Neural progenitor cell (in vitro differentiated cells): ENCODE measurements at regions not wholly inside any gene's neighbourhood (a gene's known extent, or its start where the extent isn't known, plus 50 kb on each side); places are given as distances from the start of the nearest gene placed in this dataset.

ENCODE experiments used
- DNase-seq: peaks from one replicate; pipeline ENCODE4 v3.0.0-alpha.2; 2016; ENCODE audit warnings: low spot score
- H2AFZ ChIP-seq: fragments of 200-600 bp; sonication (generic); replicated peaks from 2 replicates; pipeline ENCODE4 v1.6.1; 2016; ENCODE audit warnings: antibody characterized with exemption
- H3F3A ChIP-seq: fragments of 200-600 bp; sonication (generic); 2 replicates; pipeline ENCODE4 v1.6.1; 2016; ENCODE audit warnings: antibody characterized with exemption, low read depth
- H3K27ac ChIP-seq: fragments of 200-600 bp; sonication (generic); 2 replicates; pipeline ENCODE4 v1.5.1; 2016; ENCODE audit warnings: mild to moderate bottlenecking
- H3K27me3 ChIP-seq: fragments of 200-600 bp; sonication (generic); 2 replicates; pipeline ENCODE4 v1.6.1; 2016; ENCODE audit warnings: mild to moderate bottlenecking, moderate library complexity
- H3K36me3 ChIP-seq: fragments of 200-600 bp; sonication (generic); 2 replicates; pipeline ENCODE4 v1.5.1; 2016
- H3K4me1 ChIP-seq: fragments of 200-600 bp; sonication (generic); 2 replicates; pipeline ENCODE4 v1.6.1; 2016; ENCODE audit warnings: mixed run types
- H3K4me2 ChIP-seq: fragments of 200-600 bp; sonication (generic); 2 replicates; pipeline ENCODE4 v1.6.1; 2016
- H3K4me3 ChIP-seq: fragments of 200-600 bp; sonication (generic); 2 replicates; pipeline ENCODE4 v1.5.1; 2016
- H3K79me2 ChIP-seq: fragments of 200-600 bp; sonication (generic); 2 replicates; pipeline ENCODE4 v1.6.1; 2016; ENCODE audit warnings: low read depth
- H3K9ac ChIP-seq: fragments of 200-600 bp; sonication (generic); 2 replicates; pipeline ENCODE4 v1.6.1; 2016
- H3K9me3 ChIP-seq: fragments of 200-600 bp; sonication (generic); 2 replicates; pipeline ENCODE4 v1.5.1; 2016; ENCODE audit warnings: low read depth
- H4K20me1 ChIP-seq: fragments of 200-600 bp; sonication (generic); 2 replicates; pipeline ENCODE4 v1.6.1; 2016; ENCODE audit warnings: low read depth
- H3K27ac Mint-ChIP-seq: 3 replicates; pipeline ENCODE4 v1.8.0; 2021; ENCODE audit warnings: mixed read lengths
- H3K27me3 Mint-ChIP-seq: 2 replicates; pipeline ENCODE4 v1.8.0; 2022; ENCODE audit warnings: low read depth, mild to moderate bottlenecking, inconsistent platforms, moderate library complexity, mixed read lengths; ENCODE audit not compliant: insufficient read depth
- H3K36me3 Mint-ChIP-seq: 3 replicates; pipeline ENCODE4 v1.8.0; 2021; ENCODE audit warnings: mixed read lengths
- H3K4me1 Mint-ChIP-seq: 3 replicates; pipeline ENCODE4 v1.8.0; 2021; ENCODE audit warnings: mixed read lengths
- H3K4me3 Mint-ChIP-seq: 3 replicates; pipeline ENCODE4 v1.8.0; 2021; ENCODE audit warnings: mild to moderate bottlenecking, moderate library complexity, mixed read lengths
- H3K9me3 Mint-ChIP-seq: 3 replicates; pipeline ENCODE4 v1.8.0; 2020; ENCODE audit warnings: mixed read lengths
- EZH2 ChIP-seq: fragments of 200-600 bp; sonication (generic); IDR thresholded peaks from 2 replicates; pipeline ENCODE4 v1.6.1; 2017; ENCODE audit warnings: antibody characterized with exemption, mild to moderate bottlenecking, moderate library complexity
- EZH2phosphoT487 ChIP-seq: fragments of 200-600 bp; sonication (generic); IDR thresholded peaks from 2 replicates; pipeline ENCODE4 v1.6.1; 2017; ENCODE audit warnings: antibody characterized with exemption
- TF ChIP-seq, protein P1 (sequence below): fragments of 200-600 bp; sonication (generic); IDR thresholded peaks from 2 replicates; pipeline ENCODE4 v1.5.1; 2017; ENCODE audit warnings: antibody characterized with exemption, mild to moderate bottlenecking

DNA sequence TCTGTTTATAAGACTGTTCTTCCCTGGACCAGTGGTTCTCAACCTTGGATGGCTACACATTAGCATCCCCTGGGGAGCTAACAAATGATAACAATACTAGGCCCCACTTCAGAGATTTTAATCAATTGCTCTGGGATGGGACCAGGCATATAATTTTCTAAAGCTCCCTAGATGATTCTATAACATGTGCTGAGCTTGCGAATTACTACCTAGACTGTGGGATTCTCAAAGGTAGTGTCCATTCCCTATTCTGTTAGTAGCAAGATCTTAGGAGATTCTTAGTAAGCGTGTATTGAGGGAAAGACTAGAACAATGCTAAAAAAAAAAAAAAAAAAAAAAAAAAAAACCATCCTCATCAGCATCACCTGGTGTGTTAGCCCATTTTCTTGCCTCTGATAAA, 412.0 kb upstream of the CDH5 start:
- Mint-ChIP-seq H3K9me3 (no peaks in the 10 kb centered on the region), H3K27me3 (peaks cover 4% of the 10 kb centered on the region), H3K36me3 (no peaks in the 10 kb centered on the region), H3K4me3 (no peak overlapping the region), H3K4me1 (peaks cover 2% of the 10 kb centered on the region), H3K27ac (no peak overlapping the region)
- Histone ChIP-seq H3K9me3 (no peaks in the 10 kb centered on the region), H3K27ac (no peak overlapping the region), H3K27me3 (no peaks in the 10 kb centered on the region), H3K4me3 (no peak overlapping the region), H3K9ac (no peak overlapping the region), H3K4me1 (no peaks in the 10 kb centered on the region), H3F3A (no peaks in the 10 kb centered on the region), H3K36me3 (no peaks in the 10 kb centered on the region), H3K79me2 (no peaks in the 10 kb centered on the region), H2AFZ (no peak overlapping the region), H3K4me2 (no peak overlapping the region), H4K20me1 (no peaks in the 10 kb centered on the region)
- TF ChIP-seq EZH2 (no peak), EZH2phosphoT487 (no peak)
- TF ChIP-seq, protein P1, sequence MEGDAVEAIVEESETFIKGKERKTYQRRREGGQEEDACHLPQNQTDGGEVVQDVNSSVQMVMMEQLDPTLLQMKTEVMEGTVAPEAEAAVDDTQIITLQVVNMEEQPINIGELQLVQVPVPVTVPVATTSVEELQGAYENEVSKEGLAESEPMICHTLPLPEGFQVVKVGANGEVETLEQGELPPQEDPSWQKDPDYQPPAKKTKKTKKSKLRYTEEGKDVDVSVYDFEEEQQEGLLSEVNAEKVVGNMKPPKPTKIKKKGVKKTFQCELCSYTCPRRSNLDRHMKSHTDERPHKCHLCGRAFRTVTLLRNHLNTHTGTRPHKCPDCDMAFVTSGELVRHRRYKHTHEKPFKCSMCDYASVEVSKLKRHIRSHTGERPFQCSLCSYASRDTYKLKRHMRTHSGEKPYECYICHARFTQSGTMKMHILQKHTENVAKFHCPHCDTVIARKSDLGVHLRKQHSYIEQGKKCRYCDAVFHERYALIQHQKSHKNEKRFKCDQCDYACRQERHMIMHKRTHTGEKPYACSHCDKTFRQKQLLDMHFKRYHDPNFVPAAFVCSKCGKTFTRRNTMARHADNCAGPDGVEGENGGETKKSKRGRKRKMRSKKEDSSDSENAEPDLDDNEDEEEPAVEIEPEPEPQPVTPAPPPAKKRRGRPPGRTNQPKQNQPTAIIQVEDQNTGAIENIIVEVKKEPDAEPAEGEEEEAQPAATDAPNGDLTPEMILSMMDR, result no peak
- DNase-seq, result no peak

DNA sequence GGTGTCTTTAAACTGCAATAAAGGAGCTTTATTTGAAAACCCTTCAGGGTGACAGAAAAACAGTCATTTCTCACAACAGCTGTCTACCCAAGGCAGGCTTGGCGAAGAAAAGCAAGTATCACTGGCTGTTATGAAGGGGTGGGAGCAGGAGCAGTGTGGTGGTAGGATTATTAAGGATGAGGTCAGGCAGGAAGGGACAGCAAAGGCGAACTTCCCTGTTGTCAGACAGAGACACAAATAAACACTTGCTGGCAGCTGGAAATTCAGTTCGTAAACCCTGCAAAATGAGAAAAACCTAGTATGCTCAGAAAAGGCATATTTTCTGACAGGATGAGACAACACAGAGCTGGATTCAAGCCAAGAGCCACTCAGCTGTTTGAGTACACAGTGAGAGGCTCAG, 416.3 kb upstream of the CDH5 start:
- Mint-ChIP-seq H3K4me1 (no peaks in the 10 kb centered on the region), H3K36me3 (no peaks in the 10 kb centered on the region), H3K27ac (peak overlapping the region; percentile 8), H3K27me3 (peaks cover 2% of the 10 kb centered on the region), H3K9me3 (no peaks in the 10 kb centered on the region), H3K4me3 (no peak overlapping the region)
- no peaks in the 10 kb centered on the region for H3K79me2 ChIP-seq
- TF ChIP-seq, protein P1, result no peak
- no peak for TF ChIP-seq EZH2
- H3K4me2 ChIP-seq, result no peak overlapping the region
- H4K20me1 ChIP-seq, result no peaks in the 10 kb centered on the region
- no peak overlapping the region for H3K4me3 ChIP-seq
- no peak overlapping the region for H3K9ac ChIP-seq
- H3K27me3 ChIP-seq, result no peaks in the 10 kb centered on the region
- no peaks in the 10 kb centered on the region for H3K36me3 ChIP-seq
- H3K27ac ChIP-seq, result no peak overlapping the region
- H3F3A ChIP-seq, result no peaks in the 10 kb centered on the region
- no peak overlapping the region for H2AFZ ChIP-seq
- no peaks in the 10 kb centered on the region for H3K9me3 ChIP-seq
- DNase-seq, result no peak
- no peaks in the 10 kb centered on the region for H3K4me1 ChIP-seq

DNA sequence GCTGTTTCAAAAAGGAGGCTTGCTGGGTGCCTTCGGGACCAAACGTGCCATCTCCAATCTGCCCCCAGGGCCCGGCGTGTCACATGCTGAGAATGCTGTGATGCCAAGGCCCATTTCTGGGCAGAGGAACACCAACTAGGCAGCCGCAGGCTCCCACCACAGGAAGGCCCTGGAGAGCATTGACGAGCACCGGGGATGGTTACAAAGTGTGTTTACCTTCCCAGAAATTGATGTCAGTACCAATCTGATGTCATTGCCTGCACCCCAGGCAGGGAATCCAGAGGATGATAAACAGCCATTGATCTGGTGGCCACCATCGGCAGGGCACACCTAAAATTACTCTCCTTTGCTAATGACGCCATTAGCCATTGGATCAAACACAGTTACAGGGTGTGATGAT, 418.1 kb upstream of the CDH5 start:
- TF ChIP-seq EZH2phosphoT487 (no peak), EZH2 (no peak)
- TF ChIP-seq, protein P1, result no peak
- no peaks in the 10 kb centered on the region for H4K20me1 ChIP-seq

More for the DNA sequence above, 418.1 kb upstream of the CDH5 start:
- Mint-ChIP-seq H3K9me3 (no peaks in the 10 kb centered on the region), H3K27ac (no peak overlapping the region), H3K36me3 (no peaks in the 10 kb centered on the region), H3K4me1 (no peaks in the 10 kb centered on the region), H3K4me3 (no peak overlapping the region), H3K27me3 (peaks cover 3% of the 10 kb centered on the region)
- Histone ChIP-seq H3K79me2 (no peaks in the 10 kb centered on the region), H3K27ac (no peak overlapping the region), H3K4me2 (no peak overlapping the region), H3K9me3 (no peaks in the 10 kb centered on the region), H3K4me1 (no peaks in the 10 kb centered on the region), H3K27me3 (no peaks in the 10 kb centered on the region), H3K4me3 (no peak overlapping the region), H3K36me3 (no peaks in the 10 kb centered on the region), H3F3A (no peaks in the 10 kb centered on the region), H2AFZ (no peak overlapping the region), H3K9ac (no peak overlapping the region)
- DNase-seq, result no peak
